ENCODE measurements at regions not wholly inside any gene's neighbourhood (a gene's known extent, or its start where the extent isn't known, plus 50 kb on each side); places are given as distances from the start of the nearest gene placed in this dataset.

DNA sequence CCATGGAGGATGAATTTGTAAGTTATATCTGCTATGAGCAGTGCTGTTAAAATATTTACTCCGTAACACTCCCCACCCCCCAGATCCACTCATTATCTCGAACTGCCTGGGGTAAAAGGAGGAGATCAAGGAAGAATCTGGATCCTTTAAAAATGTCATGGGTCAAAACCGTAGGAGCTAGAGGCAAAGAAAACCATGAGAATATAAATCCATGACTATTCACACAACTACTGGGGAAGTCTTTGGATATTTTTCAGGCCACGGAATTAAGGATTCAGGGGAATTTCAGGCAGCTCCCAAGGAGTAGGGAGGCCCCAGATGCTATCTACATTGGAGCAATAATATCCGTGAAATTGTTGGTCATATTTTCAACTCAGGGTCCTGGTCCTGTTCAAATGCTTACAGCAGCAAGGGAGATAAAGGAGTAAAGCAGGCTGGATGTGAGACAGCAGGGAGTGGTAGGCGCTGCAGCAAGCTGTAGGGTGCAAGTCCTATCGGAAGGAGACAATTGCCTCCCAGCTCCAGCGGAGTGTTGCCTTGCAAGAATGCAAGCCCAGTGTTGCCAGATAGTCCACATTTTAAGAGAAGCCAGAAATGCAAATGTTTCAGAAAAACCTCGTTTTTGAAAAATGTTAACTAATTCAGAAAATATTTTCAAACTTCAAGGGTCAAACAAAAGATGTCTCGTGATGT, 116.2 kb upstream of the KIT start:
- TF ChIP-seq POLR2A (IDR thresholded peaks at IDR 0.05) (no peak), POLR2AphosphoS5 (IDR thresholded peaks at IDR 0.05) (no peak), EP300 (IDR thresholded peaks at IDR 0.05) (no peak)
- TF ChIP-seq, protein P1, sequence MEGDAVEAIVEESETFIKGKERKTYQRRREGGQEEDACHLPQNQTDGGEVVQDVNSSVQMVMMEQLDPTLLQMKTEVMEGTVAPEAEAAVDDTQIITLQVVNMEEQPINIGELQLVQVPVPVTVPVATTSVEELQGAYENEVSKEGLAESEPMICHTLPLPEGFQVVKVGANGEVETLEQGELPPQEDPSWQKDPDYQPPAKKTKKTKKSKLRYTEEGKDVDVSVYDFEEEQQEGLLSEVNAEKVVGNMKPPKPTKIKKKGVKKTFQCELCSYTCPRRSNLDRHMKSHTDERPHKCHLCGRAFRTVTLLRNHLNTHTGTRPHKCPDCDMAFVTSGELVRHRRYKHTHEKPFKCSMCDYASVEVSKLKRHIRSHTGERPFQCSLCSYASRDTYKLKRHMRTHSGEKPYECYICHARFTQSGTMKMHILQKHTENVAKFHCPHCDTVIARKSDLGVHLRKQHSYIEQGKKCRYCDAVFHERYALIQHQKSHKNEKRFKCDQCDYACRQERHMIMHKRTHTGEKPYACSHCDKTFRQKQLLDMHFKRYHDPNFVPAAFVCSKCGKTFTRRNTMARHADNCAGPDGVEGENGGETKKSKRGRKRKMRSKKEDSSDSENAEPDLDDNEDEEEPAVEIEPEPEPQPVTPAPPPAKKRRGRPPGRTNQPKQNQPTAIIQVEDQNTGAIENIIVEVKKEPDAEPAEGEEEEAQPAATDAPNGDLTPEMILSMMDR (IDR thresholded peaks at IDR 0.05), result no peak
